Liver (tissue), 3 donors: ENCODE measurements at regions not wholly inside any gene's neighbourhood (a gene's known extent, or its start where the extent isn't known, plus 50 kb on each side); places are given as distances from the start of the nearest gene placed in this dataset.
"Not testable (repeated sequence)": the region's sequence is repeated elsewhere in the genome, so short reads cannot be mapped to it uniquely, and the experiment has no call there.

ENCODE experiments used
- CTCF ChIP-seq: fragments of 150-350 bp; IDR thresholded peaks from 2 replicates; pipeline ENCODE4 v1.5.1; 2017; ENCODE audit warnings: improper control_type of control experiment, low read depth, low read length; ENCODE audit not compliant: missing input control
- JUND ChIP-seq, 2 donors: IDR thresholded peaks; 2 replicates each; pipeline ENCODE4 v1.6.1; 2016; ENCODE audit warnings: antibody characterized with exemption in 2 of 2
- RAD21 ChIP-seq, 2 donors: IDR thresholded peaks; 2 replicates each; pipeline ENCODE4 v1.6.1; 2016; ENCODE audit warnings: antibody characterized with exemption in 2 of 2, mild to moderate bottlenecking in 2 of 2
- REST ChIP-seq: IDR thresholded peaks from 2 replicates; pipeline ENCODE4 v1.6.1; 2016; ENCODE audit warnings: antibody characterized with exemption, mild to moderate bottlenecking
- donor health status: healthy.
- donor health status: healthy.

DNA sequence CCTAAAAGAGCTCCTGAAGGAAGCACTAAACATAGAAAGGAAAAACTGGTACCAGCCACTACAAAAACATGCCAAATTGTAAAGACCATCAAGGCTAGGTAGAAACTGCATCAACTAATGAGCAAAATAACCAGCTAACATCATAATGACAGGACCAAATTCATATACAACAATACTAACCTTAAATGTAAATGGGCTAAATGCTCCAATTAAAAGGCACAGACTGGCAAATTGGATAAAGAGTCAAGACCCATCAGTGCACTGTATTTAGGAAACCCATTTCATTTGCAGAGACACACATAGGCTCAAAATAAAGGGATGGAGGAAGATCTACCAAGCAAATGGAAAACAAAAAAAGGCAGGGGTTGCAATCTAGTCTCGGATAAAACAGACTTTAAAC lies 150.1 kb upstream of the FAT3 start:
- TF ChIP-seq CTCF; REST; RAD21 (IDR thresholded peaks at IDR 0.05); JUND (IDR thresholded peaks at IDR 0.05): not testable (repeated sequence)
